GM21526 (cell line): ENCODE measurements at regions not wholly inside any gene's neighbourhood (a gene's known extent, or its start where the extent isn't known, plus 50 kb on each side); places are given as distances from the start of the nearest gene placed in this dataset.

ENCODE experiments used
- ATAC-seq: cut with Tn5 transposase; IDR thresholded peaks from one replicate; pipeline ENCODE4 v1.9.1; 2021; ENCODE audit warnings: moderate library complexity; ENCODE audit not compliant: unreplicated experiment, low FRiP score

DNA sequence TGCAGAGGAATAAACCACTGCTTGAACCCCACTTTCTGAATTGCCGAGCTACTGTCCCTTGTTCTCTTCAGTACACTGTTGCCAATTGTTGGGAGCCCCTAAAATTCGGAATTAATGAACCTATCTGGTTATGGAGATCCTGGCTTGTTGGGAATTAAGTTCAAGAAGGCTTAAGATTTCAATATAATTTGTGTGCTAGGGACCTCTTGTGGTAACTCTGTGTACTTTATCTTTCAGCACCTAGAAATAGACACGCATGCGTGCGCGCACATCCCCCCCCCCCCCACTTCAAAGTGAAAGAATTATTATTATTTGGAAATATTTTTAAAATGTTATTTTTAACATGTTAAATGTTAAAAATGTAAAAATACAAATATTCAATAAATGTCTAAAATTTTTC lies 53.3 kb upstream of the FAM169A start:
- ATAC-seq = no peak

DNA sequence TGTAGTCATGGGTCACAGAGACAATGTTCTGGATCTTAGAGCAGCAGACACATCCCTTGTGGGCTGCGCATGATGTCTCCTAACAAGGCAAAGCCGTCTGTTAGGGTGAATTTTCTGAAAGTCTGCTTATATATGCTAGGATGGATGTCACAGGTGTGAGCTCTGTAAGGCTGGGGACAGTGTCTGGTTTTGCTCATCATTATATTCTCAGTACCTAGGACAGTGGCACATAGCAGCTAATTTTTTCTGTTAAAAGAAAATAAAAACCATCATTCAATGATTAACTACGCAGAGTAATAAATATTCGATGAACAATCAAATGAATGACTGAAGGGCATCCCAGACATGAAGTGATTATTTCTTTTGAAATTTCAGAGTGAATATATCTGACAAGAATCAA lies 52.9 kb upstream of the FAM169A start:
- ATAC-seq = no peak

DNA sequence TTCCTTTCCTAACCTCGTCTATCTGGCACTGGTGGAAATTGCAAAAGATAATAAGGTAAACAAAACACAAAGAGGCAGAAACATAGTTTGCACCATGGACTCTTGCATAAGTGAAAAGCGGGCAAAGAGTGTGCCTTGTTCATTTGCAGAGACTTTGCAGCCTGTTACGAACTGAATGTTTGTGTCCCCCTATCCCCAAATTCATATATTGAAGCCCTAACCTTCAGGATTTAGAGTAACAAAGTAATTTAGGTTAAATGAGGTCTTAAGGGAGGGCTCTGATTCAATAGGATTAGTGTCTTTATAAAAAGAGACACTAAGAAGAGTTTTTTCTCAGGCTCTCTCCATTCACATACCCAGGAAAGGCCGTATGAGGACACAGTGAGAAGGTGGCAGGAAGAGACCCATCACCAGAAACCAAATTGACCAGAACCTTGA lies 52.1 kb upstream of the FAM169A start:
- ATAC-seq = no peak

DNA sequence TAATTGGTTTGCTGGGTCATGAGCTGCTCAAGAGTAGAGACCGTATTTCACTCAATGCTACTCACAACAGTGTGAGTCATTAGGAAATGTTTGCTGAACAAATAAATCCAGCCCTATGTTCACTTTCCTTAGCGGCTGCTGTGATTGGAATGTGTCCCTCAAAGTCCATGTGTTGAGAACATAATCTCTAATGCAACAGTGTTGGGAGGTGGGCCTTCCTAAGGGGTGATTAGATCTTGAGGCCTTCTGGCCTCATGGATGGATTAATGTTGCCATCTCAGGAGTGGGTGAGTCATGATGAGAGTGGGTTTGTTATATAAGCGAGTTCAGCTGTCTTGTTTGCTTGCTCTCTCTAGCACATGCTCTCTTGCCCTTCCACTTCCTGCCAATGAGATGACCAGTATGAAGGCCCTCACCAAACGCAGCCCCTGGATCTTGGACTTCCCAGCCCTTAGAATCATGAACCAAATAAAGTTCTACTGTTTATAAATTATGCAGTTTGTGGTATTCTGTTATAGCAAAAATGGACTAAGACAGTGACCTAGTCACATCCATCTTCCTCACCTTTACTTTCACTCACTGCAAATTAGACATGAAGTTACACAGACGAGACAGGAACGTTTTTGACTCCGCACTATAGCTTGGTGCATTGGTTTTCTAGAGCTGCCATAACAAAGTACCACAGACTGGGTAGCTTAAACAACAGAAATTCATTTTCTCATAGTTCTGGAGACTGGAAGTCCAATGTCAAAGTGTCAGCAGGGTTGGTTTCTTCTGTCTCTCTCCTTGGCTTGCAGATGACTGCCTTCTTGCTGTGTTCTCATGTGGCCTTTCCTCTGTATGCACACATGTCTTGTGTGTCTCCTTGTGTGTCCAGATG lies 50.9 kb upstream of the FAM169A start:
- ATAC-seq = no peak
